Prostate gland (tissue), 2 donors: ENCODE measurements at regions not wholly inside any gene's neighbourhood (a gene's known extent, or its start where the extent isn't known, plus 50 kb on each side); places are given as distances from the start of the nearest gene placed in this dataset.

Experiments used
- DNase-seq: peaks from one replicate; pipeline ENCODE4 v3.0.0-alpha.2; 2019; ENCODE audit warnings: low spot score
- H3K27ac ChIP-seq, 2 donors: fragments of 200-600 bp; sonication (generic); 2 replicates each; pipeline ENCODE4 v1.5.1; 2017 to 2019
- H3K27me3 ChIP-seq: fragments of 200-600 bp; sonication (generic); replicated peaks from 2 replicates; pipeline ENCODE4 v1.5.1; 2019; ENCODE audit not compliant: insufficient read depth
- H3K36me3 ChIP-seq, 2 donors: fragments of 200-600 bp; sonication (generic); 1 replicate in 1 of 2; 2 replicates in 1 of 2; pipeline versions ENCODE4 v1.5.1 to v1.8.1; 2017 to 2019
- H3K4me1 ChIP-seq: fragments of 200-600 bp; sonication (generic); replicated peaks from 2 replicates; pipeline ENCODE4 v1.5.1; 2019
- H3K4me3 ChIP-seq, 2 donors: fragments of 200-600 bp; sonication (generic); 2 replicates each; pipeline ENCODE4 v1.5.1; 2017 to 2019
- H3K9me3 ChIP-seq: fragments of 200-600 bp; sonication (generic); 2 replicates; pipeline ENCODE4 v1.5.1; 2017
- POLR2A ChIP-seq: fragments of 450-650 bp; IDR thresholded peaks from one replicate; pipeline ENCODE4 v1.6.1; 2016; ENCODE audit warnings: antibody characterized with exemption, mild to moderate bottlenecking
- POLR2AphosphoS5 ChIP-seq: sonication (generic); formaldehyde crosslinking; IDR thresholded peaks from one replicate; pipeline ENCODE4 v1.6.1; 2017; ENCODE audit warnings: antibody characterized with exemption
- WGBS: methylation state at CpG from one replicate; pipeline ENCODE4 v1.1.5; 2018; 5-methylcytosine and 5-hydroxymethylcytosine counted together
- intact Hi-C: fragments of 100-400 bp; cut with DNase I; formaldehyde crosslinking; loops from one replicate; pipeline ENCODE4 v1.14.2; 2022
- TF ChIP-seq, protein P1 (sequence below), 4 experiments: fragments of 200-600 bp in 2 of 4; fragments of 450-650 bp in 2 of 4; sonication (generic) in 2 of 4; IDR thresholded peaks; 1 replicate in 3 of 4; 2 replicates in 1 of 4; pipeline ENCODE4 v1.5.1; 2016 to 2019; ENCODE audit warnings: antibody characterized with exemption in 4 of 4, mild to moderate bottlenecking in 2 of 4, moderate library complexity in 2 of 4

DNA sequence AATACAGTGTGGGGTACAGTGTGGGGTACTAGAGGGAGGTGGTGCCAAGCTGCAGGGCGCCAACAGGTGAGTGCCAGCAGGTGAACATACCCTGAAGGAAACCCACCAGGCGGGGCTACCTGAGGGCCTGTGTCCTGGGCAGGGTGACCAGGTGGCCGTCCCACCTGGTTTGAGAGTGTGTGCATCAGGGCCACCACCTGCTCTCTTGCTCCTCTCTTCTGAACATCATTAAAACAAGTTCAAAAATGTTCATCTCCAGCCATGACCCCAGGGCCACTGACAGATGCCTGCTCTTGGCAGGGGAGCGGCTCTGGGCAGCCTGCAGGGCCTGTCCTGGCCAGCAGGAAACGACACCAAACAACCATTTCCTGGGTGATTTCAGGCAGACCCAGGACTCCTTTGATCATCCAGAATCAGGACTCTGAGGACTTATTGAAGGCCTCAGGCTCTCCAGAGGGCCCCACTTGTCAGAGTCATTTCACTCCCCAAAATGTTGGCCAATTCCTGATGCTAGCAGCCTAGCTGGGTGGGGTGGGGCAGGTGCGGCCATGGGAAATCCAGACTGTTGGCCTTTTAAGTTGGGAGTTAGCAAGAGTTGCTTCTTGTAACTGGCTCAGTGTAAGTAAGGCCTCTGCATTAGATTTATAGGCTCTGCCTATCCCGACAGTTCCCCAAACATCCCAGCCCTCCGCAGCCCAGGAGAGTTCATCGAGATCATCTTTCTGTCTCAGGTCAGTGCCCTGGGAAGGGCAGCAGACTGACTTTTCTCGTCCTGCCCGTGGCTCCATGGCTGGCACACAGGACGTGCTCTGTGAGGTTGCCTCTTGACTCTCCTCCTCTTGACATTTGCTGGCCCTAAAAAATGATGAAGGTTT lies 111.5 kb upstream of the ZNF236 start:
- H3K4me3 ChIP-seq, result no peak overlapping the region
- TF ChIP-seq, protein P1, sequence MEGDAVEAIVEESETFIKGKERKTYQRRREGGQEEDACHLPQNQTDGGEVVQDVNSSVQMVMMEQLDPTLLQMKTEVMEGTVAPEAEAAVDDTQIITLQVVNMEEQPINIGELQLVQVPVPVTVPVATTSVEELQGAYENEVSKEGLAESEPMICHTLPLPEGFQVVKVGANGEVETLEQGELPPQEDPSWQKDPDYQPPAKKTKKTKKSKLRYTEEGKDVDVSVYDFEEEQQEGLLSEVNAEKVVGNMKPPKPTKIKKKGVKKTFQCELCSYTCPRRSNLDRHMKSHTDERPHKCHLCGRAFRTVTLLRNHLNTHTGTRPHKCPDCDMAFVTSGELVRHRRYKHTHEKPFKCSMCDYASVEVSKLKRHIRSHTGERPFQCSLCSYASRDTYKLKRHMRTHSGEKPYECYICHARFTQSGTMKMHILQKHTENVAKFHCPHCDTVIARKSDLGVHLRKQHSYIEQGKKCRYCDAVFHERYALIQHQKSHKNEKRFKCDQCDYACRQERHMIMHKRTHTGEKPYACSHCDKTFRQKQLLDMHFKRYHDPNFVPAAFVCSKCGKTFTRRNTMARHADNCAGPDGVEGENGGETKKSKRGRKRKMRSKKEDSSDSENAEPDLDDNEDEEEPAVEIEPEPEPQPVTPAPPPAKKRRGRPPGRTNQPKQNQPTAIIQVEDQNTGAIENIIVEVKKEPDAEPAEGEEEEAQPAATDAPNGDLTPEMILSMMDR (IDR thresholded peaks at IDR 0.05), result no peak
- TF ChIP-seq POLR2A, result no peak
- no peaks in the 10 kb centered on the region for H3K27me3 ChIP-seq
- no peaks in the 10 kb centered on the region for H3K9me3 ChIP-seq
- H3K27ac ChIP-seq, result no peak overlapping the region
- WGBS, result 74% methylated on average over 12 of the region's 12 CpGs
- DNase-seq, result no peak
- no peaks in the 10 kb centered on the region for H3K4me1 ChIP-seq
- intact Hi-C loops, result no loop called here
- H3K36me3 ChIP-seq, result no peaks in the 10 kb centered on the region

DNA sequence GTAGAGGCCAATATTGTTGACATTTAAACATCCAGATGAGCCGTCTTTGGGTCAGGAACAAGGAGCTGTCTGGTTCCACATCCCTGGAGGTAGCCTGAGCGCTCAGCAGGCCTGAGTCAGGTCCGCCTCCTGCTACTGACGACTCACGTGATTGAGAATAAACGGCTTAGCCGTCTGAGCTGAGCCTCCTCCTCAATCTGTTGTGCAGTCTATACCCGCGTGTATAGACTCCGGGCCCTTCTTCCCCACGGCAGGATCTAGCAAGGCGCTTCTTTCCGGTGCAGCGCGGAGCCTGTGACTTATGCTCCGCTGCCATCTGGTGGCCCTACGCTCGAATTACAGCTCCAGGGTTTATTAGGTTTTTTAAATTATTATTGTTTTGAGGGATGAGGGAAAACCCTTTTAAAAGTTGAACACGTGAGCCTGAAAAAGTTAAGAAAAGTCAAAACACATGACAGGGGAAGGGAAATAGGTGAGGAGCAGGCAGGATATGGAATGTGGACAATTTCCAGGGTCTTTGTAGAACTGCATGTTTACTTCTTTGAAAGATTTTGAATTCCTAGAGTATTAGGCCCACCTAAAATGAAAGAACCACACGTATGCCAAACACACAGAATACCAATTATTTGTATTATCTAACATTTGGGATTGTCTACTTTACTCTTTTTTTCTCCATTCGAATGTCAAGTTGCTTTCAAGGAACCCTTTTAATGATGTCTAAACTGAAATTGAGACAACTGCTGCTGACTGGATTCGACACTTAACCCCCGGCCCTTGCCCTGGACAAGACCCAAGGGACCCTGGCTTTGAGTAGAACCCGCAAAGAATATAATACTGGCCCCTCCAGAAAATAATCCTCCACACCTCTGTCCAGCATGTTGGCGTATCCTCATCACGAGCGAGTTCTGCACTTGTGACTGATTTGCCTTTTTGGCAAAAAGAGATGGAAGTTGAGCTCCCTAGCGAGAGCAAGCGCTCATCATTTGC lies 112.4 kb upstream of the ZNF236 start:
- intact Hi-C loops, result loop anchor here (5.0 to 10.0 kb wide), 2 partner anchors 313 to 445 kb away; no protein-coding TSS in a partner anchor
- H3K27me3 ChIP-seq, result no peaks in the 10 kb centered on the region
- 40% methylated on average over 29 of the region's 29 CpGs for WGBS
- TF ChIP-seq, protein P1 (IDR thresholded peaks at IDR 0.05), result peak; percentile 75 to 92 (median 82)
- no peak for TF ChIP-seq POLR2AphosphoS5
- TF ChIP-seq POLR2A, result no peak
- H3K4me3 ChIP-seq, result no peak overlapping the region
- DNase-seq, result peak; percentile 51
- H3K27ac ChIP-seq, result no peak overlapping the region
- H3K4me1 ChIP-seq, result no peaks in the 10 kb centered on the region
- H3K9me3 ChIP-seq, result no peaks in the 10 kb centered on the region
- no peaks in the 10 kb centered on the region for H3K36me3 ChIP-seq

DNA sequence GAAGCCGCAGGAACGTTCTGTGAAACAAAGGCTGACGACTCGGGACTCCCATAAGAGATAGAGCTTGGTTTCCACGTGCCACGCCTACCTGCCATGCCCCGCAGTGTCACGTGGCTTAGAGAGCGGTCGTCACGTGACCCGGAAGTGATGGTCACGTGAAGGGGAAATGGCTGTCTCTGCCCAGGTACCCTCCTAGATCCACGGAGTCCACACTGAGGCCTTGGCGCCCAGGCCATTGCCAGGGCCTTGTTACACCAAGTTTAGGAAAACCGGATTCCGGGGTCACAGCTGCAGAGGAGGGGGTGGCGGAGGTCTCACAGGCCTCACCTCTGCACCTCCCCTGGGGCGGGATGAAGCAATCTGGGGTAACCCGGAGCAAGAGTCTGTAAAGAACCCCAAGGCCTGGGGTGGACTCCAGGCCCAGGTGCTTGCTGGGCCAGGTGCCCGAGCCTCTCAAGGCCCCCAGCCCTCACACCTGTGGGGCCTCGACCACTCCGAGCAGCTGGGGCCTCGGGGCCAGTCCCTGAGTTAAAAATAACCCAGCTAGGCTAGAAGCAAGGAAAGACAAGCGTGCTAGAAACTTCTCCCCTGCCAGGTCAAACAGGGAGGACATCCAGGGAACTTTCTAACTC lies 113.5 kb upstream of the ZNF236 start:
- Histone ChIP-seq H3K4me3 (no peak overlapping the region), H3K27me3 (no peaks in the 10 kb centered on the region), H3K9me3 (no peaks in the 10 kb centered on the region), H3K4me1 (no peaks in the 10 kb centered on the region), H3K36me3 (no peaks in the 10 kb centered on the region), H3K27ac (peak overlapping the region; percentile 50 to 64)
- TF ChIP-seq, protein P1 (IDR thresholded peaks at IDR 0.05), result no peak
- TF ChIP-seq POLR2A (no peak), POLR2AphosphoS5 (no peak)
- intact Hi-C loops, result loop anchor here (5.0 to 10.0 kb wide), 2 partner anchors 312 to 444 kb away; no protein-coding TSS in a partner anchor
- 95% methylated on average over 25 of the region's 25 CpGs for WGBS
- no peak for DNase-seq

DNA sequence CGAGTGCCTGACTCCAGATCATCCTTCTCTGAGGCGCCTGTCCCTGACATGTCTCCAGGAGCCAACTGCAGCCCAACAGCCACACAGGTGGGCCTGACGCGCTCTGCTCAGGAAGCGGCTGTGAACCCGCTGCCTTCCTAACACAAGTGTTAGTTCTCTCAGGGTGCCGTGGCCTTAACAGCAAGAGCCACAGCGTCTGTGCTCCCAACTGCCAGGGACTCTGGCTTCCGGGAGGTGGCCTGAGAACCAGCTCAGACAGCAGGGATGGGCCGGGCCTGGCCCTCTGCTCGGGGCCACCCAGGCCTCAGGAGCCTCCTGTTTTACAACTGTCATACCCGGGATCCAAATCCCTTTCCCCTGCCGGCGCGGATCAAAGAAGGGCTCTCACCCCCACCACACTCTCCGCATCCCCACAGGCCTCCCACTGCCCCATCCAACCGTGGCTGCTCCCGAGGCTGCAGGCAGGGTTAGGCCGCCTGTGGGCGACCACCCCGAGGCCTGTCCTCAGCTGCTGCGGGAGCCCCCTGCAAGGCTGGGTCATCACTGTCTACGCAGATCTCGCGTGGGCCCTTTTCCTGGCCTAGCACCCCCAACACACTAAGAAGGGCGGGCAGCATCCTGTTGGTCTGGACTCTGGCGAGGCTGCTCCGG lies 114.2 kb upstream of the ZNF236 start:
- intact Hi-C loops, result loop anchor here (5.0 to 10.0 kb wide), 2 partner anchors 311 to 443 kb away; no protein-coding TSS in a partner anchor
- H3K27ac ChIP-seq, result peak overlapping the region; percentile 50 to 64
- no peak overlapping the region for H3K4me3 ChIP-seq
- no peaks in the 10 kb centered on the region for H3K27me3 ChIP-seq
- H3K9me3 ChIP-seq, result no peaks in the 10 kb centered on the region
- 84% methylated on average over 28 of the region's 28 CpGs for WGBS
- H3K4me1 ChIP-seq, result no peaks in the 10 kb centered on the region
- H3K36me3 ChIP-seq, result no peaks in the 10 kb centered on the region
- no peak for TF ChIP-seq POLR2AphosphoS5
- TF ChIP-seq POLR2A, result no peak
- TF ChIP-seq, protein P1 (IDR thresholded peaks at IDR 0.05), result no peak
- DNase-seq, result no peak
